Ishikawa (cell line): ENCODE measurements at regions not wholly inside any gene's neighbourhood (a gene's known extent, or its start where the extent isn't known, plus 50 kb on each side); places are given as distances from the start of the nearest gene placed in this dataset.

ENCODE experiments used
- CEBPB ChIP-seq: IDR thresholded peaks from 2 replicates; pipeline ENCODE4 v1.6.1; 2012
- CREB1 ChIP-seq: IDR thresholded peaks from 2 replicates; pipeline ENCODE4 v1.6.1; 2012; ENCODE audit warnings: low read depth
- EGR1 ChIP-seq: IDR thresholded peaks from 2 replicates; pipeline ENCODE4 v1.6.1; 2012
- EP300 ChIP-seq: IDR thresholded peaks from 2 replicates; pipeline ENCODE4 v1.6.1; 2012; ENCODE audit warnings: borderline replicate concordance
- FOXM1 ChIP-seq: IDR thresholded peaks from 2 replicates; pipeline ENCODE4 v1.6.1; 2012; ENCODE audit warnings: low read depth, borderline replicate concordance
- NFIC ChIP-seq: IDR thresholded peaks from 2 replicates; pipeline ENCODE4 v1.6.1; 2012
- RAD21 ChIP-seq: IDR thresholded peaks from 2 replicates; pipeline ENCODE4 v1.6.1; 2012; ENCODE audit warnings: low read depth
- TAF1 ChIP-seq: IDR thresholded peaks from 2 replicates; pipeline ENCODE4 v1.6.1; 2012; ENCODE audit warnings: low read depth, mild to moderate bottlenecking
- TCF12 ChIP-seq: IDR thresholded peaks from 2 replicates; pipeline ENCODE4 v1.6.1; 2012; ENCODE audit warnings: low read depth
- ZBTB7A ChIP-seq: IDR thresholded peaks from 2 replicates; pipeline ENCODE4 v1.6.1; 2012; ENCODE audit warnings: low read depth
- TF ChIP-seq, protein P1 (sequence below): IDR thresholded peaks from 2 replicates; pipeline ENCODE4 v1.6.1; 2012; ENCODE audit warnings: low read depth, mild to moderate bottlenecking
- TF ChIP-seq, protein P2 (sequence below): IDR thresholded peaks from 2 replicates; pipeline ENCODE4 v1.6.1; 2012

DNA sequence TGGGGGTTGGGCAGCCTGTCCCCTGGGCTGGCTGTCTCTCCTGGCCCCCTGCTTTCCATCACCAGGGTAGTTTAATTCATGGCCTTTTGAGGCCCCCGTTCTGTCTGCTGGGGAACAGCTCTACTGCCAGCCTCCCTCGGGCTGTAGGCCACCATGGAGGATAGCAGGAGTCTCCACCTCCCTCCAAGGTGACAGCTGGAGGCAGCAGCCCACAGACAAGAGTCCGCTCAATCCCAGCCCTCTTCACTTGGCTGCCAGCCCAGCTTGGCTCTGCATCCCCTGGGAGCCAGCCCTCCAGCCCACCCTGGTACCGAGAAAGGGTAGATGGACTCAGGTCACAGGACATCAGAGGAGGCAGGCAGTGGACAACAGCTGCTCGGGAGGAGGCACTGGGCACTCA is 194.6 kb upstream of the SDK2 start:
- TF ChIP-seq CREB1 (no peak), EP300 (no peak), TAF1 (no peak), RAD21 (no peak), FOXM1 (no peak), NFIC (no peak), ZBTB7A (no peak), CEBPB (no peak), TCF12 (no peak), EGR1 (no peak)
- TF ChIP-seq, protein P1, sequence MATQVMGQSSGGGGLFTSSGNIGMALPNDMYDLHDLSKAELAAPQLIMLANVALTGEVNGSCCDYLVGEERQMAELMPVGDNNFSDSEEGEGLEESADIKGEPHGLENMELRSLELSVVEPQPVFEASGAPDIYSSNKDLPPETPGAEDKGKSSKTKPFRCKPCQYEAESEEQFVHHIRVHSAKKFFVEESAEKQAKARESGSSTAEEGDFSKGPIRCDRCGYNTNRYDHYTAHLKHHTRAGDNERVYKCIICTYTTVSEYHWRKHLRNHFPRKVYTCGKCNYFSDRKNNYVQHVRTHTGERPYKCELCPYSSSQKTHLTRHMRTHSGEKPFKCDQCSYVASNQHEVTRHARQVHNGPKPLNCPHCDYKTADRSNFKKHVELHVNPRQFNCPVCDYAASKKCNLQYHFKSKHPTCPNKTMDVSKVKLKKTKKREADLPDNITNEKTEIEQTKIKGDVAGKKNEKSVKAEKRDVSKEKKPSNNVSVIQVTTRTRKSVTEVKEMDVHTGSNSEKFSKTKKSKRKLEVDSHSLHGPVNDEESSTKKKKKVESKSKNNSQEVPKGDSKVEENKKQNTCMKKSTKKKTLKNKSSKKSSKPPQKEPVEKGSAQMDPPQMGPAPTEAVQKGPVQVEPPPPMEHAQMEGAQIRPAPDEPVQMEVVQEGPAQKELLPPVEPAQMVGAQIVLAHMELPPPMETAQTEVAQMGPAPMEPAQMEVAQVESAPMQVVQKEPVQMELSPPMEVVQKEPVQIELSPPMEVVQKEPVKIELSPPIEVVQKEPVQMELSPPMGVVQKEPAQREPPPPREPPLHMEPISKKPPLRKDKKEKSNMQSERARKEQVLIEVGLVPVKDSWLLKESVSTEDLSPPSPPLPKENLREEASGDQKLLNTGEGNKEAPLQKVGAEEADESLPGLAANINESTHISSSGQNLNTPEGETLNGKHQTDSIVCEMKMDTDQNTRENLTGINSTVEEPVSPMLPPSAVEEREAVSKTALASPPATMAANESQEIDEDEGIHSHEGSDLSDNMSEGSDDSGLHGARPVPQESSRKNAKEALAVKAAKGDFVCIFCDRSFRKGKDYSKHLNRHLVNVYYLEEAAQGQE: no peak
- TF ChIP-seq, protein P2, sequence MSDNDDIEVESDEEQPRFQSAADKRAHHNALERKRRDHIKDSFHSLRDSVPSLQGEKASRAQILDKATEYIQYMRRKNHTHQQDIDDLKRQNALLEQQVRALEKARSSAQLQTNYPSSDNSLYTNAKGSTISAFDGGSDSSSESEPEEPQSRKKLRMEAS: no peak
